ENCODE measurements at regions not wholly inside any gene's neighbourhood (a gene's known extent, or its start where the extent isn't known, plus 50 kb on each side); places are given as distances from the start of the nearest gene placed in this dataset.

- WGBS, 2 donors, result 83 to 95% methylated on average over 1 of the region's 1 CpG
- Histone ChIP-seq H3K4me3 (no peak overlapping the region), H3K27ac (no peak overlapping the region), H3K4me1 (peaks cover 0 to 4% (median 0%) of the 10 kb centered on the region in 9 donors), H3K36me3 (no peaks in the 10 kb centered on the region), H3K27me3 (no peaks in the 10 kb centered on the region), H3K9me3 (peaks cover 0 to 11% (median 0%) of the 10 kb centered on the region in 11 donors)
- no peak for TF ChIP-seq CTCF (IDR thresholded peaks at IDR 0.05)
- intact Hi-C loops (cut with DNase I), result no loop called here
- DNase-seq, result no peak
- ATAC-seq, result no peak
These were observed 154.0 kb downstream of the SPP2 start for GRCh38 chr2:234204480-234204879.

GRCh38 chr2:234203135-234203984 is 152.9 kb downstream of the SPP2 start:
- Histone ChIP-seq H3K27me3 (peaks cover 0 to 7% (median 0%) of the 10 kb centered on the region in 7 donors), H3K4me3 (no peak overlapping the region), H3K4me1 (peaks cover 0 to 4% (median 0%) of the 10 kb centered on the region in 9 donors), H3K36me3 (no peaks in the 10 kb centered on the region), H3K27ac (peak overlapping the region in 3 of 10 donors; percentile 28 to 41 (median 37)), H3K9me3 (peaks cover 0 to 8% (median 0%) of the 10 kb centered on the region in 11 donors)
- intact Hi-C loops (cut with DNase I), result no loop called here
- peak in 6 of 8 donors; percentile 52 to 91 (median 64) for ATAC-seq
- DNase-seq, result peak in 1 of 2 donors; percentile 22
- no peak for TF ChIP-seq CTCF (IDR thresholded peaks at IDR 0.05)
- 55 to 63% methylated on average over 12 of the region's 12 CpGs for WGBS, 2 donors

GRCh38 chr2:234202601-234203000 is 152.1 kb downstream of the SPP2 start:
- TF ChIP-seq CTCF (IDR thresholded peaks at IDR 0.05), result no peak
- DNase-seq (no peak), ATAC-seq (no peak)
- H3K4me3 ChIP-seq, result no peak overlapping the region
- H3K36me3 ChIP-seq, result no peaks in the 10 kb centered on the region
- peaks cover 0 to 4% (median 0%) of the 10 kb centered on the region in 9 donors for H3K4me1 ChIP-seq
- peaks cover 0 to 8% (median 0%) of the 10 kb centered on the region in 11 donors for H3K9me3 ChIP-seq
- intact Hi-C loops (cut with DNase I), result no loop called here
- no peak overlapping the region for H3K27ac ChIP-seq
- WGBS, 2 donors, result 70 to 93% methylated on average over 2 of the region's 2 CpGs
- H3K27me3 ChIP-seq, result peaks cover 0 to 7% (median 0%) of the 10 kb centered on the region in 7 donors

GRCh38 chr2:234199996-234200395 is 149.5 kb downstream of the SPP2 start:
- intact Hi-C loops (cut with DNase I), result no loop called here
- peaks cover 0 to 15% (median 4%) of the 10 kb centered on the region in 7 donors for H3K27me3 ChIP-seq
- DNase-seq, result no peak
- 32 to 40% methylated on average over 3 of the region's 3 CpGs for WGBS, 2 donors
- peaks cover 0 to 4% (median 0%) of the 10 kb centered on the region in 9 donors for H3K4me1 ChIP-seq
- no peak for TF ChIP-seq CTCF (IDR thresholded peaks at IDR 0.05)
- no peak for ATAC-seq
- H3K36me3 ChIP-seq, result no peaks in the 10 kb centered on the region
- H3K27ac ChIP-seq, result no peak overlapping the region
- no peaks in the 10 kb centered on the region for H3K9me3 ChIP-seq
- H3K4me3 ChIP-seq, result no peak overlapping the region

Data from heart right ventricle (tissue), 16 donors.